GM12878 (cell line): ENCODE measurements at regions not wholly inside any gene's neighbourhood (a gene's known extent, or its start where the extent isn't known, plus 50 kb on each side); places are given as distances from the start of the nearest gene placed in this dataset.

Experiments used
- ATAC-seq: fragments of 200-7000 bp; cut with Tn5 transposase; 3 replicates; pipeline ENCODE4 v1.9.1; 2020; ENCODE audit warnings: mild to moderate bottlenecking, moderate library complexity
- BruUV-seq: library from RNA; stranded (reverse); fragments of 400-500 nt; replicated peaks from 2 replicates; lab custom pipeline; 2021; lab: Mats Ljungman, UMichigan
- CTCF ChIA-PET: fragments of 300-600 bp; sonication (Branson Sonifier 250); formaldehyde crosslinking; extraction: SDS; loops from one replicate; lab custom pipeline; 2021; ENCODE audit warnings: inconsistent platforms; lab: Yijun Ruan, JAX
- POLR2A ChIA-PET: fragments of 350-600 bp; formaldehyde crosslinking; extraction: SDS; loops from one replicate; lab custom pipeline; 2021; ENCODE audit warnings: inconsistent platforms; lab: Charles Lee
- RAD21 ChIA-PET: fragments of 300-600 bp; sonication (Branson Sonifier 250); formaldehyde crosslinking; loops from one replicate; lab custom pipeline; 2023; ENCODE audit warnings: antibody characterized with exemption; ENCODE audit not compliant: unreplicated experiment; lab: Charles Lee
- SMC1A ChIA-PET: fragments of 300-600 bp; sonication (Branson Sonifier 250); formaldehyde crosslinking; loops from one replicate; lab custom pipeline; 2023; ENCODE audit not compliant: unreplicated experiment, uncharacterized antibody; lab: Charles Lee
- DNase-seq: peaks from one replicate; pipeline ENCODE4 v3.0.0-alpha.2; 2011; ENCODE audit warnings: low read depth, low spot score
- FAIRE-seq: peaks from 3 replicates; lab custom pipeline; 2011; peaks lifted over from hg19 to GRCh38; lab: Jason Lieb, UNC
- H2AFZ ChIP-seq: 2 replicates; pipeline ENCODE4 v1.6.0; 2011; ENCODE audit warnings: low read depth, low read length, control low read depth; ENCODE audit not compliant: control insufficient read depth
- H3K27ac ChIP-seq: 2 replicates; pipeline ENCODE4 v1.5.1; 2011; ENCODE audit warnings: control low read depth; ENCODE audit not compliant: control insufficient read depth, insufficient read depth
- H3K27me3 ChIP-seq, 2 experiments: replicated peaks in 1 of 2; 2 replicates each; pipeline versions ENCODE4 v1.6.0 to v1.6.1; 2011; ENCODE audit warnings: low read length in 1 of 2; ENCODE audit not compliant: control insufficient read depth in 2 of 2, insufficient read depth in 2 of 2
- H3K36me3 ChIP-seq, 2 experiments: 2 replicates each; pipeline ENCODE4 v1.5.1; 2011; ENCODE audit warnings: low read length in 1 of 2; ENCODE audit not compliant: control insufficient read depth in 2 of 2, insufficient read depth in 2 of 2
- H3K4me1 ChIP-seq: 2 replicates; pipeline ENCODE4 v1.6.1; 2011; ENCODE audit warnings: mild to moderate bottlenecking, low read length, moderate library complexity, mixed read lengths; ENCODE audit not compliant: control insufficient read depth, insufficient read depth
- H3K4me2 ChIP-seq: 2 replicates; pipeline ENCODE4 v1.6.0; 2011; ENCODE audit warnings: control low read depth; ENCODE audit not compliant: control insufficient read depth, insufficient read depth
- H3K4me3 ChIP-seq: fragments of 200-600 bp; sonication (generic); 2 replicates; pipeline ENCODE4 v1.5.1; 2016
- H3K79me2 ChIP-seq: 2 replicates; pipeline ENCODE4 v1.6.0; 2011; ENCODE audit warnings: low read length; ENCODE audit not compliant: control insufficient read depth, insufficient read depth
- H3K9ac ChIP-seq: 2 replicates; pipeline ENCODE4 v1.8.0; 2011; ENCODE audit warnings: low read length, control low read depth, mixed read lengths; ENCODE audit not compliant: control insufficient read depth, insufficient read depth
- H3K9me3 ChIP-seq: replicated peaks from 3 replicates; pipeline ENCODE4 v1.5.1; 2011; ENCODE audit warnings: mild to moderate bottlenecking, low read length; ENCODE audit not compliant: control insufficient read depth, insufficient read depth
- H4K20me1 ChIP-seq: 2 replicates; pipeline ENCODE4 v1.6.0; 2011; ENCODE audit not compliant: control insufficient read depth, insufficient read depth
- BCL11A ChIP-seq: IDR thresholded peaks from 2 replicates; pipeline ENCODE4 v1.6.1; 2011; ENCODE audit warnings: low read depth, low read length
- CBX5 ChIP-seq: sonication (generic); IDR thresholded peaks from 2 replicates; pipeline ENCODE4 v1.6.1; 2016; ENCODE audit warnings: low read depth, moderate library complexity, mild to moderate bottlenecking, inconsistent platforms
- CHD4 ChIP-seq: fragments of 200-600 bp; sonication (generic); IDR thresholded peaks from 2 replicates; pipeline ENCODE4 v1.6.1; 2016; ENCODE audit warnings: mild to moderate bottlenecking
- GATAD2B ChIP-seq: fragments of 450-650 bp; conservative IDR thresholded peaks from 2 replicates; pipeline ENCODE4 v1.6.1; 2017; ENCODE audit warnings: low read depth, mild to moderate bottlenecking, moderate library complexity
- IRF5 ChIP-seq: fragments of 450-650 bp; IDR thresholded peaks from 2 replicates; pipeline ENCODE4 v1.6.1; 2017; ENCODE audit warnings: borderline replicate concordance
- PAX5 ChIP-seq: IDR thresholded peaks from 2 replicates; pipeline ENCODE4 v1.6.1; 2011; ENCODE audit warnings: low read depth, low read length, borderline replicate concordance
- PBX3 ChIP-seq: IDR thresholded peaks from 2 replicates; pipeline ENCODE4 v1.6.1; 2011; ENCODE audit warnings: mild to moderate bottlenecking, low read depth, low read length, moderate library complexity; ENCODE audit not compliant: insufficient replicate concordance
- PKNOX1 ChIP-seq: fragments of 450-650 bp; IDR thresholded peaks from 2 replicates; pipeline ENCODE4 v1.6.1; 2016; ENCODE audit warnings: mild to moderate bottlenecking
- SUPT20H ChIP-seq: IDR thresholded peaks from 2 replicates; pipeline ENCODE4 v1.6.1; 2011; ENCODE audit warnings: low read depth, mild to moderate bottlenecking, low read length, moderate library complexity, borderline replicate concordance; ENCODE audit not compliant: control insufficient read depth
- WRNIP1 ChIP-seq: IDR thresholded peaks from 2 replicates; pipeline ENCODE4 v1.6.1; 2011; ENCODE audit warnings: low read depth, low read length, improper control_type of control experiment, borderline replicate concordance
- WGBS: methylation state at CpG from one replicate; pipeline ENCODE4 v1.1.6; 2016; ENCODE audit warnings: low lambda C conversion rate; ENCODE audit not compliant: insufficient replicate concordance, insufficient coverage; ENCODE audit errors: missing lambda C conversion rate; 5-methylcytosine and 5-hydroxymethylcytosine counted together
- in situ Hi-C: fragments of 300-500 bp; cut with MboI; formaldehyde crosslinking; loops from 9 replicates; pipeline ENCODE4 v1.14.3; 2018; ENCODE audit warnings: mixed read lengths
- intact Hi-C: fragments of 100-400 bp; cut with micrococcal nuclease; formaldehyde crosslinking; loops from one replicate; pipeline ENCODE4 v1.14.2; 2022; ENCODE audit not compliant: unreplicated experiment

GRCh38 chr12:25806271-25806670, 152.2 kb upstream of the RASSF8 start:
- no peak for FAIRE-seq
- Histone ChIP-seq H4K20me1 (no peaks in the 10 kb centered on the region), H2AFZ (no peak overlapping the region), H3K4me3 (no peak overlapping the region), H3K27me3 (no peaks in the 10 kb centered on the region), H3K9ac (no peak overlapping the region), H3K4me1 (no peaks in the 10 kb centered on the region; the same call in 1 of the 2 replicates), H3K27ac (no peak overlapping the region), H3K79me2 (no peaks in the 10 kb centered on the region), H3K9me3 (no peaks in the 10 kb centered on the region), H3K36me3 (no peaks in the 10 kb centered on the region), H3K4me2 (no peak overlapping the region)
- POLR2A ChIA-PET = no interaction called here
- CTCF ChIA-PET = no interaction called here
- RAD21 ChIA-PET = no interaction called here
- in situ Hi-C loops = no loop called here
- TF ChIP-seq IRF5 = no peak
- no peak for TF ChIP-seq WRNIP1
- no peak for TF ChIP-seq CBX5
- TF ChIP-seq PBX3 = no peak
- TF ChIP-seq GATAD2B = no peak
- TF ChIP-seq CHD4 = no peak
- TF ChIP-seq PKNOX1 = no peak
- TF ChIP-seq SUPT20H = no peak
- TF ChIP-seq BCL11A = no peak
- no peak for TF ChIP-seq PAX5
- 0% methylated on average over 1 of the region's 1 CpG for WGBS
- DNase-seq = no peak
- intact Hi-C loops = no loop called here
- SMC1A ChIA-PET = no interaction called here
- peak; percentile 66 for ATAC-seq
- BruUV-seq = no TSS peak
